ENCODE measurements at regions not wholly inside any gene's neighbourhood (a gene's known extent, or its start where the extent isn't known, plus 50 kb on each side); places are given as distances from the start of the nearest gene placed in this dataset.

DNA sequence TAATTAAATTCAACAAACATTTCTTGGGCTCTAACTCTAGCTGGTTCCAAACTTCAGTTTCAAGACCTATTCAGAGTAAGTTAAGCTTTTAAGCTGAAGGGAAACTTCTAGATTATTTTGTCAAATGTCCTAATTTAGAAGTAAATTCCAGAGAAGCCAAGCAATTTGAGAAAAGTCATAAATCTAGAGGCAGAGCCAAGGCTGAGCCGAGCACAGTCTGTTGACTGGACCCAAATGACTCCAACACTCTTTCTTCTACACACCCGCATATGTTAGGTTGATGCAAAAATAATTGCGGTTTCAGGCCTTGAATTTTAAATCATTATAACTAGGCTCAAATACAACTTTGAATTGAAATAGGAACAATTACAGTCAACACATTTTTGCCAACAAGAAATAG, 319.7 kb downstream of the NFIB start:
- H3K27ac Mint-ChIP-seq: no peak overlapping the region
- H3K4me3 Mint-ChIP-seq: no peak overlapping the region
- H3K4me1 Mint-ChIP-seq (ENCODE audit: low read depth): no peaks in the 10 kb centered on the region
- no peaks in the 10 kb centered on the region; the same call in none of the 2 replicates for H3K27me3 Mint-ChIP-seq (ENCODE audit: insufficient read depth)
- TF ChIP-seq, protein P1, sequence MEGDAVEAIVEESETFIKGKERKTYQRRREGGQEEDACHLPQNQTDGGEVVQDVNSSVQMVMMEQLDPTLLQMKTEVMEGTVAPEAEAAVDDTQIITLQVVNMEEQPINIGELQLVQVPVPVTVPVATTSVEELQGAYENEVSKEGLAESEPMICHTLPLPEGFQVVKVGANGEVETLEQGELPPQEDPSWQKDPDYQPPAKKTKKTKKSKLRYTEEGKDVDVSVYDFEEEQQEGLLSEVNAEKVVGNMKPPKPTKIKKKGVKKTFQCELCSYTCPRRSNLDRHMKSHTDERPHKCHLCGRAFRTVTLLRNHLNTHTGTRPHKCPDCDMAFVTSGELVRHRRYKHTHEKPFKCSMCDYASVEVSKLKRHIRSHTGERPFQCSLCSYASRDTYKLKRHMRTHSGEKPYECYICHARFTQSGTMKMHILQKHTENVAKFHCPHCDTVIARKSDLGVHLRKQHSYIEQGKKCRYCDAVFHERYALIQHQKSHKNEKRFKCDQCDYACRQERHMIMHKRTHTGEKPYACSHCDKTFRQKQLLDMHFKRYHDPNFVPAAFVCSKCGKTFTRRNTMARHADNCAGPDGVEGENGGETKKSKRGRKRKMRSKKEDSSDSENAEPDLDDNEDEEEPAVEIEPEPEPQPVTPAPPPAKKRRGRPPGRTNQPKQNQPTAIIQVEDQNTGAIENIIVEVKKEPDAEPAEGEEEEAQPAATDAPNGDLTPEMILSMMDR (IDR thresholded peaks at IDR 0.05): no peak
- H3K9me3 Mint-ChIP-seq: peaks cover 11% of the 10 kb centered on the region; the same call in 1 of the 2 replicates
- DNase-seq: no peak
- no peaks in the 10 kb centered on the region for H3K36me3 Mint-ChIP-seq (ENCODE audit: low read depth)

GRCh38 chr9:13993632-13994185, 320.2 kb downstream of the NFIB start:
- Mint-ChIP-seq H3K9me3 (peaks cover 6% of the 10 kb centered on the region; the same call in 1 of the 2 replicates), H3K4me1 (ENCODE audit: low read depth) (no peaks in the 10 kb centered on the region), H3K27me3 (ENCODE audit: insufficient read depth) (no peaks in the 10 kb centered on the region; the same call in none of the 2 replicates), H3K36me3 (ENCODE audit: low read depth) (no peaks in the 10 kb centered on the region), H3K27ac (no peak overlapping the region), H3K4me3 (no peak overlapping the region)
- TF ChIP-seq, protein P1 (IDR thresholded peaks at IDR 0.05): no peak
- no peak for DNase-seq

DNA sequence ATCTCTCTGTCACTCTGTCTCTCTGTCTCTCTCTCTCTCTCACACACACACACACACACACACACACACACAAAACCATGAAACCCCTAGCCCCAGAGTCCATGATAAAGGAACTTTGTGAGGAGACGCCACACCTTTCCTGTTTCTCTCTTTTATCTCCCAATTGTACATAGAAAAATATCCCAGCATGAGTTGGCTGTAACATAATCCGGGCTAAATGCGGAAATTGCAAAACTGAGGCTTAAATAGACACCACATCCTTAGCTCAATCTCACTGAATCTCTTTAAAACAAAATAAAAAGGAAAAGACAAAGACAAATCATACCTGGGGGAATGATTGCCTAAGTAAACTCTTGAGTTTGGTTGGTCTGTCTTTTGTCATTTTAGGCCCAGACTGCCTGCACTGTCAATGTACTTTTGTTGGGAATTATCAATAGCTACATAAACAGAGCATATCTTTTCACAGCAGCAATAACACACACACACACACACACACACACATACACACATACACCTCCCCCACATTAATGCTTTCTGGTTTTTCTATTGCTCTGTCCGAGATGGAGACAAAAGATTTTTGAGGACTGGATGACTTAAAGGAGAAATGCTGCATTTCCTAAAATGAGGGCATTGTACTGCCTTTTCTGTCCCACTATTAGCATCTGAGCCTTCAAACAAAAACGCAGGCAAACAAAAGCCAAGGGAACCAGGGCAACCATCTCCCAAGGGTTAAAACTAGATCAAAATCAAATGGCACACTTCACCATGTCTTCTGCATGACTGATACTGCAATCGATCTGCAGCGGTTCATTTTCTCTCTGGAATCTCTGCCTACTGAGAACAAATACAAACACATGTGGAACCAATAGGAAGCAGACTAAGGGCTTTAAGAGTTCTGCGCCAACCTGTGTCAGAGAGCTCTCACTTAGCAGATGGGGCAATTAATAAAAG, 321.5 kb downstream of the NFIB start:
- TF ChIP-seq, protein P1 (IDR thresholded peaks at IDR 0.05): no peak
- Mint-ChIP-seq H3K9me3 (peaks cover 5% of the 10 kb centered on the region; the same call in 1 of the 2 replicates), H3K4me1 (ENCODE audit: low read depth) (no peaks in the 10 kb centered on the region), H3K36me3 (ENCODE audit: low read depth) (no peaks in the 10 kb centered on the region), H3K27me3 (ENCODE audit: insufficient read depth) (no peaks in the 10 kb centered on the region; the same call in none of the 2 replicates), H3K27ac (no peak overlapping the region), H3K4me3 (no peak overlapping the region)
- DNase-seq: no peak

DNA sequence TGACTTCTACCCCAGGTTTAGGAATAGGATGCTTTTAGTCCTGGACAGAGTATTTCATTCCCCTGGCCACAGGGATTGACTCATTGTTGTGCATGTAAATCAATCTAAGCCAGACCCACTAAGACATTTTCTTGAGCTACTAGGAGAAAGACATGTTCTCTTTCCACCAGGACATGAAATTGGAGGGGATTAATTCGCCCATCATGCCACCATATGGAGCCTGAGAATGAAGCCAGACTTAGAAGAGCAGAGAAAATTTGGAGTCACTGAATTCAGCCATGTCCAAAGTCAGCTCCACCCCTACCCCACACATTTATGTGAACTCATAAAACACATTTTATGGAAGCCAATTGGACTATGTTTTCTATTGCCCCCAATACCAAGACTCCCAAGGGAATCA, 322.5 kb downstream of the NFIB start:
- no peak for DNase-seq
- Mint-ChIP-seq H3K27me3 (ENCODE audit: insufficient read depth) (no peaks in the 10 kb centered on the region; the same call in 1 of the 2 replicates), H3K27ac (no peak overlapping the region), H3K9me3 (peaks cover 14% of the 10 kb centered on the region; the same call in 1 of the 2 replicates), H3K4me1 (ENCODE audit: low read depth) (no peaks in the 10 kb centered on the region), H3K4me3 (no peak overlapping the region), H3K36me3 (ENCODE audit: low read depth) (no peaks in the 10 kb centered on the region)
- TF ChIP-seq, protein P1 (IDR thresholded peaks at IDR 0.05): no peak

DNA sequence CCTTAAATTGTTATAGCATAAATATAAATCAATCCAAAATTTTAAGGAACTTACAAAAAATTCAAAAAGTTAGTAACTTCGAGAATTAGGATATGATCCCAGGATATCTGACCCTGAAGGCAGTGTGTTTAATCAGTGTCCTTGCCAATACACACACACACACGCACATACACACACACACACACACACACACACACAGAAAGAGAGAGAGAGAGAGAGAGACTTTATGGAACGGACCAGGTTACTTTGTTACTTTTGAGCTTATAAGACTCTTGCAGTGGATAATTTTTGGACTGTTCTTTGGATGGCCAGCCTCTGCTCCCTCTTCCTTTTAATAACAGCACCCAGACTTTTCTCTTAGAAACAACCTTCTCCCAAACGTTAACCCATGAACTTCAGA, 322.9 kb downstream of the NFIB start:
- Mint-ChIP-seq H3K9me3 (peaks cover 15% of the 10 kb centered on the region; the same call in 1 of the 2 replicates), H3K36me3 (ENCODE audit: low read depth) (no peaks in the 10 kb centered on the region), H3K4me1 (ENCODE audit: low read depth) (no peaks in the 10 kb centered on the region), H3K27me3 (ENCODE audit: insufficient read depth) (no peaks in the 10 kb centered on the region; the same call in 1 of the 2 replicates), H3K27ac (no peak overlapping the region), H3K4me3 (no peak overlapping the region)
- TF ChIP-seq, protein P1 (IDR thresholded peaks at IDR 0.05): no peak
- no peak for DNase-seq
